GM12864 (cell line): ENCODE measurements at regions not wholly inside any gene's neighbourhood (a gene's known extent, or its start where the extent isn't known, plus 50 kb on each side); places are given as distances from the start of the nearest gene placed in this dataset.
"Not testable (repeated sequence)": the region's sequence is repeated elsewhere in the genome, so short reads cannot be mapped to it uniquely, and the experiment has no call there.

Source experiments
- DNase-seq: peaks from one replicate; pipeline ENCODE4 v3.0.0-alpha.2; 2011; ENCODE audit warnings: low read depth
- H3K4me3 ChIP-seq: 2 replicates; pipeline ENCODE4 v1.5.1; 2011; ENCODE audit warnings: mild to moderate bottlenecking, low read depth, low read length, control low read depth
- TF ChIP-seq, protein P1 (sequence below): IDR thresholded peaks from 2 replicates; pipeline ENCODE4 v1.5.1; 2011; ENCODE audit warnings: low read depth, mild to moderate bottlenecking, moderate library complexity, low read length, control low read depth, inconsistent platforms; ENCODE audit errors: missing control alignments

DNA sequence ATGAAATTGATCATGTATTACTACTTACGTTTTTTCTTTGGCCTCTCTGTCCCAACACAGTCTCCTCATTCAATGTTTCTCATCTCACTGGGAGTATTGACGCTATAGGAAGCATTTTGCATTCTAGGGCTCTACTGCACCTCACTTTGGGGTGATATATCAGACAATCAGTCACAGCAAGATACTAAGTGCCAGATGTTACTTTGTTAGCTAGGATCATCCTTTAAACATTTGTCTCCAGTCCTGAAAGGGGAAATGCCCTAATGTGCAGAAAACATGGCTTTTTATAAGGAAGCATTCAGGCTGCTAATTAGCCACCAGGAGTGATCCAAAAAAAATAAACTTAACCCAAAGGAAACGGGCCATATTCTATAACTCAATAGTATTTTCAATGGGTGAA lies 409.1 kb downstream of the RWDD3 start:
- DNase-seq = no peak
- TF ChIP-seq, protein P1, sequence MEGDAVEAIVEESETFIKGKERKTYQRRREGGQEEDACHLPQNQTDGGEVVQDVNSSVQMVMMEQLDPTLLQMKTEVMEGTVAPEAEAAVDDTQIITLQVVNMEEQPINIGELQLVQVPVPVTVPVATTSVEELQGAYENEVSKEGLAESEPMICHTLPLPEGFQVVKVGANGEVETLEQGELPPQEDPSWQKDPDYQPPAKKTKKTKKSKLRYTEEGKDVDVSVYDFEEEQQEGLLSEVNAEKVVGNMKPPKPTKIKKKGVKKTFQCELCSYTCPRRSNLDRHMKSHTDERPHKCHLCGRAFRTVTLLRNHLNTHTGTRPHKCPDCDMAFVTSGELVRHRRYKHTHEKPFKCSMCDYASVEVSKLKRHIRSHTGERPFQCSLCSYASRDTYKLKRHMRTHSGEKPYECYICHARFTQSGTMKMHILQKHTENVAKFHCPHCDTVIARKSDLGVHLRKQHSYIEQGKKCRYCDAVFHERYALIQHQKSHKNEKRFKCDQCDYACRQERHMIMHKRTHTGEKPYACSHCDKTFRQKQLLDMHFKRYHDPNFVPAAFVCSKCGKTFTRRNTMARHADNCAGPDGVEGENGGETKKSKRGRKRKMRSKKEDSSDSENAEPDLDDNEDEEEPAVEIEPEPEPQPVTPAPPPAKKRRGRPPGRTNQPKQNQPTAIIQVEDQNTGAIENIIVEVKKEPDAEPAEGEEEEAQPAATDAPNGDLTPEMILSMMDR = no peak

DNA sequence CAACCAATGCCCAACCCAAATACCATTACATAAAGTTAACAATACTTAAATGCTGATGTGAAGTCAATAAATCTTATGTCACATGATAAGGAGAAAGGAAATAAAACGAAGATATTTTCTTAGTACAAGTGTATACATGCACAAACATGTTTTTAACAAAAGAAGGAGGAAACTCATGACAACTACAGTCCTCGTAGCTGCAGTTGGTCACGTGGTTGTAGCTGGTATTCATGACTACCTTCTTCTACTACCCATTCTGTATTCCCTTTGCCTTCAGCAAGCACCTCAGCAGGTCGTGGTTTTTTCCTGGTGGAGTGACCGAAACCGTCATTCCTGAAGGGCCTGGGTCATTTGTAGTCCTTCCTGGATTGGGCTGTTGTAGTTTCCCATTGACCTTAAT lies 411.1 kb downstream of the RWDD3 start:
- H3K4me3 ChIP-seq, DNase-seq: not testable (repeated sequence)

More for the DNA sequence above, 409.1 kb downstream of the RWDD3 start:
- no peak overlapping the region for H3K4me3 ChIP-seq

- no peak overlapping the region for H3K4me3 ChIP-seq
These were observed 416.6 kb downstream of the RWDD3 start for GRCh38 chr1:95650631-95651030.

DNA sequence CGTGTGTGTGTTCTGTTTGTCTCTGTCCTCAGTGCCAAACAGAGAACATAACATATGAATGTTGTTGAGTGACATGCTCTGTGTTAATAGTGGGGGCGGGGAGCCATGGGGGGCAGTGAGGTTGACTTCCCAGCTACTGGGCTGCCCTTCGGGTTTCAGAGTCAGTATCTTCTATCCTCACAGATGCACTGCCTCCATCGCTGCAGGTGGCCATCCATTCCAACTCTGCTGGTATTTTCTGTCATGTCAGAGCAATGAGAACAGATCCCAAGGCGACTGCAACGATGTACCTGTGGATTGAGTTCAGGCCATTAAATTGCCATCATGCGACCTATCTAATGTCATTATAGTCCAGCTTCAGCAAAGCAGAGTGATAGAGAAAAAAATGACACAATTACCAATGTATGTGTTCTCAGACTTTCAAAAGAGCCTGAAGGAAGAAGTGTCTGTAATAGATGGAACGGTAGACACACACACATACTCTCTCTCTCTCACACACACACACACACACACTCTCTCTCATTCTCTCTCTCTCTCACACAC lies 418.5 kb downstream of the RWDD3 start:
- TF ChIP-seq, protein P1 = no peak
- no peak for DNase-seq
- no peak overlapping the region for H3K4me3 ChIP-seq

More at GRCh38 chr1:95650631-95651030, 416.6 kb downstream of the RWDD3 start:
- no peak for DNase-seq
- TF ChIP-seq, protein P1 = no peak

DNA sequence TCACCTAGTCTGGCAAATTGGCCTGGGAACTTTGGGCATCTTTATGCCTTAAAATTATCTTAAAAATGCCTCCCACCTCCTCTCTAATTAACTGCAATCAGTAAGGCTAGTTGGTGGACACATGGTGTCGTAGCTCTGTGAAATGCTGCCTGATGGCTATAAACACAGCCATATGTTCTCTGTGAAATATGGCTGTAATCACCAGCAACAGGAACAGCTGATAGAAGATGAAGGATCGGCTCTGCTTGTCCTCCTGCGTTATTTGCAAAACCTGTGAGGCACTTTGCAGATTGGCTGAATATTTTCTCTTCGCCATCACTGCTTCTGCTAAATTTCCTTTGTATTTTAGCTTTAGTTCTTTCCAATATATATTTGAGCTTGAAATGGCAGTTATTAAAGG lies 419.6 kb downstream of the RWDD3 start:
- no peak overlapping the region for H3K4me3 ChIP-seq
- TF ChIP-seq, protein P1 = no peak
- no peak for DNase-seq

DNA sequence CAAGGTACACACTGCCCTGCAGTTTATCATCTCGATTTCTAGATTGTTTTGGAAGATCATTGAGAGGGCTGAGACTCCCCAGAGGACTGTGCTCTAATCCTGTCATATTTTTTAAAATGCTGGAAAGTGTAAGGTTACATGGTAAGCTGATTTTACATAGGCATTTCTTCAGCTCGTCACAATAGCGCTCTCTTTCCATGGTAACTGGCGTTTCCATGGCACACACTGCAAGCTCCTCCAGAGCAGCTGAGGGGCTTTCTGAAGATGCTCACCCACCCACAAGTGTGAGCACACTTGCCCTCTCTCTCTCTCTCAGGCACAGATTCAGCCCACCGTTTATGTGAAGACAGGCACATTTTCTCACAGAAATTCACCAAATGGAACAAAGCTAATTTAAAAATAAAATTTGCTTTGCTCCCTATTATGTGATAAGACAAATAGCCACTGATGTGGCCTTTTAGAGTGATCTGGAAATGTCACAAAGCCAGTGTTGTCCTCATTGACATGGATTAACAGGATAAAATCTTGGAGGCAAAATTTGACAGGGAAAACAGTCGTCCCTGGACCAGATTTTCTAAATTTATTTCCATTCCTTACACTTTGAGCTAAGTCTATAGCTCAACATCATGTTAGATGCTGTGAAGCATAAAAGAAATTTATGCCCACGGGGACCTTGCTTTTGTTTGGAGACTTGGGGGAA lies 421.5 kb downstream of the RWDD3 start:
- H3K4me3 ChIP-seq = no peak overlapping the region
- TF ChIP-seq, protein P1 = no peak
- no peak for DNase-seq

- H3K4me3 ChIP-seq = no peak overlapping the region
- TF ChIP-seq, protein P1 = no peak
- no peak for DNase-seq
These were observed 423.2 kb downstream of the RWDD3 start for GRCh38 chr1:95657248-95657647.
